GM12801 (cell line): ENCODE measurements at regions not wholly inside any gene's neighbourhood (a gene's known extent, or its start where the extent isn't known, plus 50 kb on each side); places are given as distances from the start of the nearest gene placed in this dataset.

Source experiments
- CTCF ChIP-seq: IDR thresholded peaks from one replicate; pipeline ENCODE4 v1.5.1; 2011; ENCODE audit warnings: control low read depth; ENCODE audit not compliant: insufficient read length; ENCODE audit errors: extremely low read depth

DNA sequence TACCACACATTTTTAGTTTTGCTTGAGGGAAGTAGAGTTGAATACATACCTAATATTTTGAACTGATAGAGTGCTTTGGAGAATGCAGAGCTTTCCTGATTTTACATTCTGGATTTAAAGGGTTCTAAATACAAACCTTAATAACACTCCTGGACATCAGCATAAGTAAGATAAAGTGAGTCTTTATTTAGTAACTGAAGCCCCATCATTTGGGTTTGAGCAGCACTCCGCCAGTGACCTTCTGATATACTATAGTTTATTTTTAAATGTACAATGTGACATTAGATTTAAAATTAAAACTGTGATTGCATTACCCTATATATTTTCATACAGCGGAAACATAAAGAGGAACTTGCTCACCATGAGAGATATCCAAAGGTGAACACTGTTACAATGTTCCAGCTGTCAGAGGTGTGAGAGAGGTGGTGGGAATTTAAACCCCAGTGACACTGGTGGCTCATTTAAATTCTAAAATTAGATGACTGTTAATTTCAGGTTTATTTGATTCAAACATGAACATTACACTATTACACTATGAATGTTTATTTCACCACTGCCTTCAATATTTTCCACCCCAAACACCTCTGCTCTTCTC, 203.0 kb upstream of the PCSK5 start:
- TF ChIP-seq CTCF, result no peak

DNA sequence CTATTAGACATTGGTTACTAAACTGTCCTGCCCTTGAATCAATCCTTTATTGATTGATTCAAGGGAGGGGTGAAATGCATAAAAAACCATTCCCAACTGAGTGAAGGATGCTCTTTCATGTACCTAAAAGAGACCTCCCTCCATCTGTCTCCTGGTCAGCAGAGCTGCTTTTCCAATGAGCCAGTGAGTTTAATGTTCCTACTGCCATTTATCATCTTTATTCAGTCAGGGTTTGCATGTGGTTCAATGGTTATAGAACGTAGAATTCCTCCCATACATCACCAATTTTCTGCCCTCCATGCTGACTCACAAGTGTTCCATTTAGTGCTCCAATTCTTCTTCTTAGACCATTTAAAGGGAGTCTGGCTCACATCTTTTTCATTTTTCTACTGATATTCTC, 199.1 kb upstream of the PCSK5 start:
- TF ChIP-seq CTCF, result no peak

DNA sequence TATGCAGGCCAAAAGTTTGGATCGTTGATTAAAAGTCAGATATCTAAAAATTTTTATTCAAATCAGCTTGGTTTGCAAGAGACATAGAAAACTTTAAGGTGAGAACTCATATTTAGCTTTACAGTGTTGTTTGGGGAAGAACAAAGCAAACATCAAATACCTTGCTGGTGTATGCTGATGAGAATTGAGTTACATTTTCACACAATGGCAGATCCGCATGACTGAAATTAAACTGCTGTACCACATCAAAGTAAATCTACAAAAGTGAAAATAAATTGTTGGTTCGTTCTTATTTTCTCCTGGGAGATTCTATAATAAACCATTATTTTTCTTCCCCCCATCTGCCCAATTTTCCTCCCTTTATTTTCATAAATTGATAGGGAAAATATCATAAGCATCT, 198.2 kb upstream of the PCSK5 start:
- no peak for TF ChIP-seq CTCF

DNA sequence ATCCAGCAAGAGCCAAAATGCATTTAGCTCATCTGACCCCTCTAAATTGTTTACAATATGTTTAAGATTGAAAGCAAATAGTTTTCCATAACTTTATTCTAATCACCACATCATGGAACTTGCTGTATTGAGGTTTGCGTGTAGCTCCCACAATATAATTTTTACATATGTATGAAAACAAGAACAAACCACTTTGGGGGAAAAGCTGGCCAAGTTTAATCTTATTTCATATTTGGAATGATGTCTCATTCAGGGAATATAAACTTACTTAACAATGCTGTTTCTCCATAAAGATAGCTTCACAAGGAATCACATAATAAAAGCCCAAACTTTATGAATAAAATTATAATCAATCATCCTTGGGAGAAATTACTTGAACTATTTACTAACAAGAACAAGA, 194.6 kb upstream of the PCSK5 start:
- no peak for TF ChIP-seq CTCF

- TF ChIP-seq CTCF, result no peak
Observed at GRCh38 chr9:75699017-75699416, 191.5 kb upstream of the PCSK5 start.

GRCh38 chr9:75699625-75700251, 190.7 kb upstream of the PCSK5 start:
- TF ChIP-seq CTCF, result no peak

- no peak for TF ChIP-seq CTCF
Observed at GRCh38 chr9:75700252-75700640, 190.2 kb upstream of the PCSK5 start.
